Endodermal cell (in vitro differentiated cells): ENCODE measurements at regions not wholly inside any gene's neighbourhood (a gene's known extent, or its start where the extent isn't known, plus 50 kb on each side); places are given as distances from the start of the nearest gene placed in this dataset.

Experiments used
- DNase-seq: peaks from one replicate; pipeline ENCODE4 v3.0.0-alpha.2; 2017
- H3K27ac ChIP-seq: 2 replicates; pipeline ENCODE4 v1.5.1; 2013; ENCODE audit warnings: mild to moderate bottlenecking, low read depth, low read length, moderate library complexity
- H3K27me3 ChIP-seq: 2 replicates; pipeline ENCODE4 v1.6.1; 2013; ENCODE audit warnings: mild to moderate bottlenecking, low read length, moderate library complexity; ENCODE audit not compliant: insufficient read depth, control insufficient read depth, poor library complexity, severe bottlenecking
- H3K36me3 ChIP-seq: 2 replicates; pipeline ENCODE4 v1.7.0; 2013; ENCODE audit warnings: mild to moderate bottlenecking, low read length, moderate library complexity; ENCODE audit not compliant: control insufficient read depth, insufficient read depth
- H3K4me1 ChIP-seq: one replicate; pipeline ENCODE4 v1.7.0; 2013; ENCODE audit warnings: low read length; ENCODE audit not compliant: control insufficient read depth, insufficient read depth
- H3K4me3 ChIP-seq: 2 replicates; pipeline ENCODE4 v1.5.1; 2013; ENCODE audit warnings: mild to moderate bottlenecking, low read length, moderate library complexity
- H3K9ac ChIP-seq: 2 replicates; pipeline ENCODE4 v1.6.1; 2013; ENCODE audit warnings: mild to moderate bottlenecking, low read length, moderate library complexity; ENCODE audit not compliant: poor library complexity, severe bottlenecking; ENCODE audit errors: extremely low read depth
- H3K9me3 ChIP-seq: 2 replicates; pipeline ENCODE4 v1.6.1; 2013; ENCODE audit warnings: mild to moderate bottlenecking, low read length, moderate library complexity; ENCODE audit not compliant: control insufficient read depth
- H3K27ac Mint-ChIP-seq: 2 replicates; pipeline ENCODE4 v1.8.0; 2020; ENCODE audit warnings: mixed read lengths
- H3K27me3 Mint-ChIP-seq: 2 replicates; pipeline ENCODE4 v1.8.0; 2021; ENCODE audit warnings: mild to moderate bottlenecking, mixed read lengths; ENCODE audit not compliant: insufficient read depth
- H3K36me3 Mint-ChIP-seq: 2 replicates; pipeline ENCODE4 v1.8.0; 2020; ENCODE audit warnings: low read depth, mixed read lengths
- H3K4me1 Mint-ChIP-seq: 2 replicates; pipeline ENCODE4 v1.8.0; 2020; ENCODE audit warnings: mixed read lengths
- H3K4me3 Mint-ChIP-seq: 2 replicates; pipeline ENCODE4 v1.8.0; 2020; ENCODE audit warnings: mild to moderate bottlenecking, moderate library complexity, mixed read lengths
- H3K9me3 Mint-ChIP-seq: 2 replicates; pipeline ENCODE4 v1.8.0; 2020; ENCODE audit warnings: mild to moderate bottlenecking, mixed read lengths
- WGBS, 2 experiments: methylation state at CpG; one replicate each; pipeline versions ENCODE4 v1.1.5 to v1.1.7; 2013; ENCODE audit warnings: missing lambda C conversion rate in 2 of 2, mixed read lengths in 1 of 2; ENCODE audit not compliant: insufficient coverage in 1 of 2, insufficient read length in 1 of 2; 5-methylcytosine and 5-hydroxymethylcytosine counted together
- TF ChIP-seq, protein P1 (sequence below): fragments of 200-600 bp; sonication (generic); conservative IDR thresholded peaks from 2 replicates; pipeline ENCODE4 v1.5.0; 2021; ENCODE audit warnings: antibody characterized with exemption, mild to moderate bottlenecking

- no peaks in the 10 kb centered on the region for H3K36me3 ChIP-seq
- TF ChIP-seq, protein P1, sequence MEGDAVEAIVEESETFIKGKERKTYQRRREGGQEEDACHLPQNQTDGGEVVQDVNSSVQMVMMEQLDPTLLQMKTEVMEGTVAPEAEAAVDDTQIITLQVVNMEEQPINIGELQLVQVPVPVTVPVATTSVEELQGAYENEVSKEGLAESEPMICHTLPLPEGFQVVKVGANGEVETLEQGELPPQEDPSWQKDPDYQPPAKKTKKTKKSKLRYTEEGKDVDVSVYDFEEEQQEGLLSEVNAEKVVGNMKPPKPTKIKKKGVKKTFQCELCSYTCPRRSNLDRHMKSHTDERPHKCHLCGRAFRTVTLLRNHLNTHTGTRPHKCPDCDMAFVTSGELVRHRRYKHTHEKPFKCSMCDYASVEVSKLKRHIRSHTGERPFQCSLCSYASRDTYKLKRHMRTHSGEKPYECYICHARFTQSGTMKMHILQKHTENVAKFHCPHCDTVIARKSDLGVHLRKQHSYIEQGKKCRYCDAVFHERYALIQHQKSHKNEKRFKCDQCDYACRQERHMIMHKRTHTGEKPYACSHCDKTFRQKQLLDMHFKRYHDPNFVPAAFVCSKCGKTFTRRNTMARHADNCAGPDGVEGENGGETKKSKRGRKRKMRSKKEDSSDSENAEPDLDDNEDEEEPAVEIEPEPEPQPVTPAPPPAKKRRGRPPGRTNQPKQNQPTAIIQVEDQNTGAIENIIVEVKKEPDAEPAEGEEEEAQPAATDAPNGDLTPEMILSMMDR: no peak
- WGBS, 2 experiments: 91 to 100% methylated on average over 2 to 3 of the region's 3 CpGs
- DNase-seq: no peak
- H3K4me1 ChIP-seq: peaks cover 11% of the 10 kb centered on the region
- Mint-ChIP-seq H3K4me3 (no peak overlapping the region), H3K4me1 (peaks cover 48% of the 10 kb centered on the region), H3K36me3 (peaks cover 2% of the 10 kb centered on the region), H3K27me3 (no peaks in the 10 kb centered on the region), H3K9me3 (peaks cover 2% of the 10 kb centered on the region), H3K27ac (peak overlapping the region; percentile 3)
- H3K9ac ChIP-seq: no peak overlapping the region
- no peaks in the 10 kb centered on the region for H3K9me3 ChIP-seq
- H3K4me3 ChIP-seq: no peak overlapping the region
- no peaks in the 10 kb centered on the region for H3K27me3 ChIP-seq
- no peak overlapping the region for H3K27ac ChIP-seq
These were observed 498.2 kb downstream of the PYDC2 start for GRCh38 chr3:191958980-191959671.

- no peak for DNase-seq
- H3K27me3 Mint-ChIP-seq: no peaks in the 10 kb centered on the region
- no peaks in the 10 kb centered on the region for H3K36me3 ChIP-seq
- no peak overlapping the region for H3K4me3 ChIP-seq
- H3K4me1 ChIP-seq: peaks cover 11% of the 10 kb centered on the region
- peaks cover 2% of the 10 kb centered on the region for H3K36me3 Mint-ChIP-seq
- H3K9me3 Mint-ChIP-seq: peaks cover 2% of the 10 kb centered on the region
- no peak overlapping the region for H3K9ac ChIP-seq
- H3K27me3 ChIP-seq: no peaks in the 10 kb centered on the region
- H3K27ac Mint-ChIP-seq: peak overlapping the region; percentile 54
- WGBS, 2 experiments: 60 to 82% methylated on average over 1 to 4 of the region's 4 CpGs
- peaks cover 49% of the 10 kb centered on the region for H3K4me1 Mint-ChIP-seq
- no peaks in the 10 kb centered on the region for H3K9me3 ChIP-seq
- no peak overlapping the region for H3K27ac ChIP-seq
- TF ChIP-seq, protein P1: no peak
- H3K4me3 Mint-ChIP-seq: no peak overlapping the region
These were observed 499.0 kb downstream of the PYDC2 start for GRCh38 chr3:191959876-191960413.

GRCh38 chr3:191961022-191961421 is 500.1 kb downstream of the PYDC2 start:
- H3K27ac Mint-ChIP-seq: peak overlapping the region; percentile 93
- TF ChIP-seq, protein P1: no peak
- no peak overlapping the region for H3K4me3 Mint-ChIP-seq
- Histone ChIP-seq H3K27me3 (no peaks in the 10 kb centered on the region), H3K27ac (no peak overlapping the region), H3K4me3 (no peak overlapping the region), H3K36me3 (no peaks in the 10 kb centered on the region), H3K4me1 (peaks cover 11% of the 10 kb centered on the region), H3K9me3 (no peaks in the 10 kb centered on the region), H3K9ac (no peak overlapping the region)
- H3K27me3 Mint-ChIP-seq: no peaks in the 10 kb centered on the region
- peaks cover 4% of the 10 kb centered on the region for H3K36me3 Mint-ChIP-seq
- peaks cover 2% of the 10 kb centered on the region for H3K9me3 Mint-ChIP-seq
- WGBS, 2 experiments: 78 to 90% methylated on average over 5 of the region's 5 CpGs
- no peak for DNase-seq
- peaks cover 46% of the 10 kb centered on the region for H3K4me1 Mint-ChIP-seq
